ENCODE measurements at regions not wholly inside any gene's neighbourhood (a gene's known extent, or its start where the extent isn't known, plus 50 kb on each side); places are given as distances from the start of the nearest gene placed in this dataset.

DNA sequence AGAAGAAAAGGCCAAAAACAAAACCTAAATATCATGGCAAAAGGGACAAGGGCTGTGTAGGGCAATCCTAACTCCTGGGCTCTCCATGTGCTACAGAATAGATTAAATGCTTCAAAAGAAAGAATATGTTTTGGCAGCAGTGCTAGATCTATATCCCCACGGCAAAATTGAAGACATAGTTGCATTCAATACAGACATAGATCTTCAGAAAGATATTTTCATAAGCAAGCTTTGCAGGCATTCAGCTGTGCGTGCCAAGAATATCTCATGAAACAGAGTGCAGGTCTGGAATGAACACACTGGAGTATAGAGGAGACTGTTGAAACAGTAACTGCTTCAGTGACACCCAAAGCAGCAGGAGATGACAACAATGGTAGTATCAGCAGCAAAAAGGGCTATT lies 1476.9 kb downstream of the ARAP2 start (continued):
- TF ChIP-seq, protein P1, sequence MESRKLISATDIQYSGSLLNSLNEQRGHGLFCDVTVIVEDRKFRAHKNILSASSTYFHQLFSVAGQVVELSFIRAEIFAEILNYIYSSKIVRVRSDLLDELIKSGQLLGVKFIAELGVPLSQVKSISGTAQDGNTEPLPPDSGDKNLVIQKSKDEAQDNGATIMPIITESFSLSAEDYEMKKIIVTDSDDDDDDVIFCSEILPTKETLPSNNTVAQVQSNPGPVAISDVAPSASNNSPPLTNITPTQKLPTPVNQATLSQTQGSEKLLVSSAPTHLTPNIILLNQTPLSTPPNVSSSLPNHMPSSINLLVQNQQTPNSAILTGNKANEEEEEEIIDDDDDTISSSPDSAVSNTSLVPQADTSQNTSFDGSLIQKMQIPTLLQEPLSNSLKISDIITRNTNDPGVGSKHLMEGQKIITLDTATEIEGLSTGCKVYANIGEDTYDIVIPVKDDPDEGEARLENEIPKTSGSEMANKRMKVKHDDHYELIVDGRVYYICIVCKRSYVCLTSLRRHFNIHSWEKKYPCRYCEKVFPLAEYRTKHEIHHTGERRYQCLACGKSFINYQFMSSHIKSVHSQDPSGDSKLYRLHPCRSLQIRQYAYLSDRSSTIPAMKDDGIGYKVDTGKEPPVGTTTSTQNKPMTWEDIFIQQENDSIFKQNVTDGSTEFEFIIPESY (IDR thresholded peaks at IDR 0.05; ENCODE audit: extremely low read depth, insufficient replicate concordance, low read length): no peak
- TF ChIP-seq CEBPB (IDR thresholded peaks at IDR 0.05; ENCODE audit: low read depth) (no peak), EZH2phosphoT487 (IDR thresholded peaks at IDR 0.05; ENCODE audit: borderline replicate concordance) (no peak), ELF1 (IDR thresholded peaks at IDR 0.05; ENCODE audit: borderline replicate concordance, low read depth) (no peak), ZFX (IDR thresholded peaks at IDR 0.05) (no peak), POLR2AphosphoS5 (IDR thresholded peaks at IDR 0.05; ENCODE audit: low read depth, low read length) (no peak), POLR2A (IDR thresholded peaks at IDR 0.05; ENCODE audit: borderline replicate concordance, extremely low read depth, insufficient read depth, insufficient read length) (no peak), ZNF274 (IDR thresholded peaks at IDR 0.05; ENCODE audit: low read depth, low read length) (no peak), CBX3 (IDR thresholded peaks at IDR 0.05; ENCODE audit: low read depth) (no peak), EGR1 (IDR thresholded peaks at IDR 0.05; ENCODE audit: low read depth) (no peak), SRF (IDR thresholded peaks at IDR 0.05; ENCODE audit: low read depth) (no peak), TCF7L2 (IDR thresholded peaks at IDR 0.05; ENCODE audit: borderline replicate concordance, extremely low read depth, insufficient read depth, insufficient read length) (no peak)
- TF ChIP-seq, protein P2, sequence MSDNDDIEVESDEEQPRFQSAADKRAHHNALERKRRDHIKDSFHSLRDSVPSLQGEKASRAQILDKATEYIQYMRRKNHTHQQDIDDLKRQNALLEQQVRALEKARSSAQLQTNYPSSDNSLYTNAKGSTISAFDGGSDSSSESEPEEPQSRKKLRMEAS (IDR thresholded peaks at IDR 0.05): no peak

DNA sequence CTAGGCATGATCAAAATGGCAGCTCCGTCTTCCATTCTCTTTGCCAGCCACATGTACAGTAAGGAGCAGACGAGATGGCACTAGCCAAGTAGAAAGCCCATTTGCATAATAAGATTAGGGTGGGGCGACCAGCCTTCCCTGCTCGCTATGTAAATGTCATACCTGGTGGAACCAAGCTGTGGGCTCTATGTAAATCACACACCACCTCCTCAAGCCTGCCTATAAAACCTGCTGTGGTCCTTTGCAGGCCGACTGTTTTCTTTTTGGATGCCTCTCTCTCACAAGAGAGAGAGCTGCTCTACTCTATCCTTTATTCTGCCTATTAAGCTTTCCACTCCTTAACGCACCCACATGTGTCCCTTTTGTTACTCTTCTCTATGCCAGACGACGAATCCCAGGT lies 1472.7 kb downstream of the ARAP2 start:
- ChIA-PET CTCF (no interaction called here), RAD21 (ENCODE audit: low non-redundant PET in 1 of 2, low total read pairs in 2 of 2, uncharacterized antibody in 2 of 2, unreplicated experiment in 2 of 2) (no interaction called here), POLR2A (no interaction called here)
- no peaks in the 10 kb centered on the region for H3K27me3 ChIP-seq (ENCODE audit: insufficient read depth, low read length)
- H3K9ac ChIP-seq (ENCODE audit: low read length): no peak overlapping the region
- ATAC-seq (no peak), DNase-seq (ENCODE audit: low read depth, low spot score) (no peak)
- H3K36me3 ChIP-seq (ENCODE audit: control insufficient read depth in 1 of 2, insufficient read depth in 2 of 2, low read length in 2 of 2): no peaks in the 10 kb centered on the region
- no peak overlapping the region for H3K4me2 ChIP-seq (ENCODE audit: low read length)
- H3K27ac ChIP-seq (ENCODE audit: low read depth, low read length): no peak overlapping the region
- no peaks in the 10 kb centered on the region for H3K79me2 ChIP-seq (ENCODE audit: insufficient read depth, low read length)
- intact Hi-C loops (cut with micrococcal nuclease): no loop called here
- H4K20me1 ChIP-seq (ENCODE audit: insufficient read depth): no peaks in the 10 kb centered on the region
- BruUV-seq (replicated peaks): no TSS peak
- no peaks in the 10 kb centered on the region for H3K9me2 ChIP-seq (ENCODE audit: insufficient read depth)
- TF ChIP-seq FOSL1 (IDR thresholded peaks at IDR 0.05; ENCODE audit: low read depth) (no peak), EGR1 (IDR thresholded peaks at IDR 0.05; ENCODE audit: low read depth) (no peak), SP1 (IDR thresholded peaks at IDR 0.05; ENCODE audit: low read depth) (no peak), EZH2 (IDR thresholded peaks at IDR 0.05) (no peak), EZH2phosphoT487 (IDR thresholded peaks at IDR 0.05; ENCODE audit: borderline replicate concordance) (no peak), TCF7L2 (IDR thresholded peaks at IDR 0.05; ENCODE audit: borderline replicate concordance, extremely low read depth, insufficient read depth, insufficient read length) (no peak), YY1 (IDR thresholded peaks at IDR 0.05; ENCODE audit: extremely low read depth, insufficient replicate concordance, low read depth, low read length) (no peak)
- TF ChIP-seq, protein P1 (IDR thresholded peaks at IDR 0.05; ENCODE audit: extremely low read depth, insufficient replicate concordance, low read length): no peak
- TF ChIP-seq, protein P3, sequence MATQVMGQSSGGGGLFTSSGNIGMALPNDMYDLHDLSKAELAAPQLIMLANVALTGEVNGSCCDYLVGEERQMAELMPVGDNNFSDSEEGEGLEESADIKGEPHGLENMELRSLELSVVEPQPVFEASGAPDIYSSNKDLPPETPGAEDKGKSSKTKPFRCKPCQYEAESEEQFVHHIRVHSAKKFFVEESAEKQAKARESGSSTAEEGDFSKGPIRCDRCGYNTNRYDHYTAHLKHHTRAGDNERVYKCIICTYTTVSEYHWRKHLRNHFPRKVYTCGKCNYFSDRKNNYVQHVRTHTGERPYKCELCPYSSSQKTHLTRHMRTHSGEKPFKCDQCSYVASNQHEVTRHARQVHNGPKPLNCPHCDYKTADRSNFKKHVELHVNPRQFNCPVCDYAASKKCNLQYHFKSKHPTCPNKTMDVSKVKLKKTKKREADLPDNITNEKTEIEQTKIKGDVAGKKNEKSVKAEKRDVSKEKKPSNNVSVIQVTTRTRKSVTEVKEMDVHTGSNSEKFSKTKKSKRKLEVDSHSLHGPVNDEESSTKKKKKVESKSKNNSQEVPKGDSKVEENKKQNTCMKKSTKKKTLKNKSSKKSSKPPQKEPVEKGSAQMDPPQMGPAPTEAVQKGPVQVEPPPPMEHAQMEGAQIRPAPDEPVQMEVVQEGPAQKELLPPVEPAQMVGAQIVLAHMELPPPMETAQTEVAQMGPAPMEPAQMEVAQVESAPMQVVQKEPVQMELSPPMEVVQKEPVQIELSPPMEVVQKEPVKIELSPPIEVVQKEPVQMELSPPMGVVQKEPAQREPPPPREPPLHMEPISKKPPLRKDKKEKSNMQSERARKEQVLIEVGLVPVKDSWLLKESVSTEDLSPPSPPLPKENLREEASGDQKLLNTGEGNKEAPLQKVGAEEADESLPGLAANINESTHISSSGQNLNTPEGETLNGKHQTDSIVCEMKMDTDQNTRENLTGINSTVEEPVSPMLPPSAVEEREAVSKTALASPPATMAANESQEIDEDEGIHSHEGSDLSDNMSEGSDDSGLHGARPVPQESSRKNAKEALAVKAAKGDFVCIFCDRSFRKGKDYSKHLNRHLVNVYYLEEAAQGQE (IDR thresholded peaks at IDR 0.05; ENCODE audit: low read depth): no peak
- no peak overlapping the region for H3K4me3 ChIP-seq (replicated peaks in 1 of 2; ENCODE audit: low read depth in 1 of 2, low read length in 2 of 2)
- no peaks in the 10 kb centered on the region for H3K9me3 ChIP-seq (ENCODE audit: control insufficient read depth in 1 of 2, insufficient read depth in 1 of 2, low read depth in 1 of 2, low read length in 2 of 2)
- H3K4me1 ChIP-seq (ENCODE audit: control insufficient read depth in 1 of 2, insufficient read depth in 2 of 2, low read length in 2 of 2): no peaks in the 10 kb centered on the region
- H2AFZ ChIP-seq (ENCODE audit: low read depth, low read length, poor library complexity, severe bottlenecking): no peak overlapping the region

Data from HCT116 (cell line).